SK-N-SH treated with all-trans-retinoic acid at 6 μM for 48 hours (cell line): ENCODE measurements at regions not wholly inside any gene's neighbourhood (a gene's known extent, or its start where the extent isn't known, plus 50 kb on each side); places are given as distances from the start of the nearest gene placed in this dataset.

Experiments
- ARNTL ChIP-seq: fragments of 450-650 bp; formaldehyde crosslinking; IDR thresholded peaks from 2 replicates; pipeline ENCODE4 v1.5.0; 2020; ENCODE audit warnings: low read depth, mild to moderate bottlenecking, moderate library complexity, borderline replicate concordance
- CREB5 ChIP-seq: fragments of 250-450 bp; sonication (Bioruptor Pico); IDR thresholded peaks from 2 replicates; pipeline ENCODE4 v1.5.1; 2020; ENCODE audit warnings: low read depth, mild to moderate bottlenecking, moderate library complexity
- CSRNP3 ChIP-seq: fragments of 250-450 bp; sonication (Bioruptor Pico); IDR thresholded peaks from 2 replicates; pipeline ENCODE4 v1.5.1; 2021; ENCODE audit warnings: mild to moderate bottlenecking, moderate library complexity
- GLIS3 ChIP-seq: fragments of 250-450 bp; sonication (Bioruptor Pico); IDR thresholded peaks from 2 replicates; pipeline ENCODE4 v1.5.0; 2020; ENCODE audit warnings: mild to moderate bottlenecking, moderate library complexity
- ISL1 ChIP-seq: fragments of 250-450 bp; sonication (Bioruptor Pico); IDR thresholded peaks from 2 replicates; pipeline ENCODE4 v2.1.2; 2022; ENCODE audit warnings: mild to moderate bottlenecking, moderate library complexity
- OSR1 ChIP-seq: fragments of 250-450 bp; sonication (Bioruptor Pico); IDR thresholded peaks from 2 replicates; pipeline ENCODE4 v1.8.0; 2022; ENCODE audit warnings: moderate library complexity, mild to moderate bottlenecking, inconsistent platforms
- PATZ1 ChIP-seq: fragments of 250-450 bp; sonication (Bioruptor Pico); IDR thresholded peaks from 2 replicates; pipeline ENCODE4 v1.8.0; 2020; ENCODE audit warnings: mild to moderate bottlenecking, moderate library complexity, borderline replicate concordance
- PPARA ChIP-seq: fragments of 250-450 bp; sonication (Bioruptor Pico); IDR thresholded peaks from 2 replicates; pipeline ENCODE4 v1.5.0; 2020; ENCODE audit warnings: mild to moderate bottlenecking, borderline replicate concordance
- RARB ChIP-seq: fragments of 250-450 bp; sonication (Bioruptor Pico); IDR thresholded peaks from 2 replicates; pipeline ENCODE4 v1.8.0; 2021; ENCODE audit warnings: mild to moderate bottlenecking, moderate library complexity
- TCF4 ChIP-seq: fragments of 250-450 bp; sonication (Bioruptor Pico); IDR thresholded peaks from 2 replicates; pipeline ENCODE4 v1.8.0; 2021; ENCODE audit warnings: mild to moderate bottlenecking, moderate library complexity, borderline replicate concordance
- ZFP3 ChIP-seq: fragments of 250-450 bp; sonication (Bioruptor Pico); IDR thresholded peaks from 2 replicates; pipeline ENCODE4 v1.5.0; 2020; ENCODE audit warnings: mild to moderate bottlenecking, moderate library complexity
- ZFP30 ChIP-seq: fragments of 450-650 bp; formaldehyde crosslinking; IDR thresholded peaks from 2 replicates; pipeline ENCODE4 v1.5.0; 2022; ENCODE audit warnings: mild to moderate bottlenecking, moderate library complexity
- ZNF8 ChIP-seq: fragments of 450-650 bp; formaldehyde crosslinking; IDR thresholded peaks from 2 replicates; pipeline ENCODE4 v1.5.0; 2020; ENCODE audit warnings: mild to moderate bottlenecking, moderate library complexity

GRCh38 chr4:36445480-36445879, 164.1 kb downstream of the DTHD1 start:
- TF ChIP-seq PATZ1 (no peak), GLIS3 (no peak), CREB5 (no peak), RARB (CRISPR knock-in tag) (no peak), PPARA (CRISPR knock-in tag) (no peak), ARNTL (CRISPR knock-in tag) (no peak), ZFP3 (no peak), OSR1 (CRISPR knock-in tag) (no peak), ISL1 (no peak), TCF4 (CRISPR knock-in tag) (no peak), CSRNP3 (CRISPR knock-in tag) (no peak), ZNF8 (CRISPR knock-in tag) (no peak), ZFP30 (CRISPR knock-in tag) (no peak)
